K562 (cell line): ENCODE measurements at regions not wholly inside any gene's neighbourhood (a gene's known extent, or its start where the extent isn't known, plus 50 kb on each side); places are given as distances from the start of the nearest gene placed in this dataset.

Experiments used
- SPI1 ChIP-seq: IDR thresholded peaks from 2 replicates; pipeline ENCODE4 v1.6.1; 2011; ENCODE audit warnings: low read depth, low read length, control low read depth, borderline replicate concordance
- U2AF1 ChIP-seq: fragments of 200-400 bp; formaldehyde crosslinking; optimal IDR thresholded peaks from 2 replicates; pipeline ENCODE3; 2017; ENCODE audit warnings: mild to moderate bottlenecking, low read depth, low read length, moderate library complexity
- TF ChIP-seq, protein P1 (sequence below): sonication (generic); formaldehyde crosslinking; IDR thresholded peaks from 2 replicates; pipeline ENCODE4 v1.9.0; 2022; ENCODE audit warnings: mild to moderate bottlenecking, missing genetic modification reagents
- TF ChIP-seq, protein P2 (sequence below), 2 experiments: fragments of 450-650 bp in 1 of 2; sonication (generic) in 1 of 2; formaldehyde crosslinking; conservative IDR thresholded peaks; 2 replicates each; pipeline versions ENCODE4 v1.4.0 to v1.8.1; 2020 to 2022; ENCODE audit warnings: mild to moderate bottlenecking in 1 of 2, missing genetic modification reagents in 1 of 2

DNA sequence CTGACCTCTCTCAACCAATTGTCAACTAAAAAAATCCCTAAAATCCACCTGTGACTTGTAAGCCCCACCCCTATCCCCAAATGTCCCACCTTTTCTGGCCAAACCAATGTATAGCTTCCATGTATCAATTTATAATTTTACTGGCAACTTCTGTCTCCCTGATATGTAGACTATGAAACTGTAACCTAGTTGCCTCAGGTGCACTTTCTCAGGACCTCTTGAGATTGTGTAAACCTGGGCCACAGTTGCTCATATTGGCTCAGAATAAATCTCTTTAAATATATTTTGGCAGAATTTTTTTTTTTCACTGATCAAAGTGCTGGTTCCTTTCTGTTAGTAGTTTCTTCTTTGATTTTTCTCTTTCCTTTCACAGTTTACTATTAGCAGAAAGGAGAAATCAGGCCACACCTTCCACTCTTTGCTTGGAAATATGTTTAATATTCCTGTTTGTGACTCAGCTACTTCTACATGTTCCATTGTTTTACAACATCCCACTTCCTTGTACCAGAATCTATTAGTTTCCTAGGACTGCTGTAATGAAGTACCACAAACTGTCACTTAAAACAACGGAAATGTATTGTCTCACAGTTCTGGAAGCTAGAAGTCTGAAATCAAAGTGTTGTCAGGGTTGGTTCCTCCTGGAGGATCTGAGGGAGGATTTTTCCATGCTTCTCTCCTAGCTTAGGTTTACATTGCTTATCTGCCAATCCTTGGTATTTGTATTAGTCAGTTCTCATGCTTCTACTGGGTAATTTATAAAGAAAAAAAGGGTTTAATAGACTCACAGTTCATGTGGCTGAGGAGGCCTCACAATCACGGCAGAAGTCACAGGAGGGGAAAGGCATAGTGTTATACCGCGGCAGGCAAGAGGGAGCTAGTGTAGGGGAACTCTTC is 801.2 kb upstream of the ARPP21 start:
- no peak for TF ChIP-seq SPI1
- no peak for TF ChIP-seq U2AF1
- TF ChIP-seq, protein P1, sequence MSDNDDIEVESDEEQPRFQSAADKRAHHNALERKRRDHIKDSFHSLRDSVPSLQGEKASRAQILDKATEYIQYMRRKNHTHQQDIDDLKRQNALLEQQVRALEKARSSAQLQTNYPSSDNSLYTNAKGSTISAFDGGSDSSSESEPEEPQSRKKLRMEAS, result no peak
- TF ChIP-seq, protein P2, sequence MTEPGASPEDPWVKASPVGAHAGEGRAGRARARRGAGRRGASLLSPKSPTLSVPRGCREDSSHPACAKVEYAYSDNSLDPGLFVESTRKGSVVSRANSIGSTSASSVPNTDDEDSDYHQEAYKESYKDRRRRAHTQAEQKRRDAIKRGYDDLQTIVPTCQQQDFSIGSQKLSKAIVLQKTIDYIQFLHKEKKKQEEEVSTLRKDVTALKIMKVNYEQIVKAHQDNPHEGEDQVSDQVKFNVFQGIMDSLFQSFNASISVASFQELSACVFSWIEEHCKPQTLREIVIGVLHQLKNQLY (CRISPR knock-in tag; conservative IDR thresholded peaks at IDR 0.05), result no peak
